Endothelial cell of umbilical vein (primary cell): ENCODE measurements at regions not wholly inside any gene's neighbourhood (a gene's known extent, or its start where the extent isn't known, plus 50 kb on each side); places are given as distances from the start of the nearest gene placed in this dataset.

Experiments used
- EZH2 ChIP-seq: IDR thresholded peaks from 2 replicates; pipeline ENCODE4 v1.6.1; 2012; ENCODE audit warnings: borderline replicate concordance, low read depth, mild to moderate bottlenecking, moderate library complexity, low read length, inconsistent platforms; ENCODE audit not compliant: severe bottlenecking
- FOS ChIP-seq: IDR thresholded peaks from 2 replicates; pipeline ENCODE4 v1.6.1; 2011; ENCODE audit warnings: mild to moderate bottlenecking, low read length, moderate library complexity, borderline replicate concordance; ENCODE audit not compliant: insufficient read depth
- GATA2 ChIP-seq: IDR thresholded peaks from 2 replicates; pipeline ENCODE4 v1.7.0; 2011; ENCODE audit warnings: low read depth, mild to moderate bottlenecking, moderate library complexity, mixed read lengths, low read length; ENCODE audit not compliant: insufficient read length, insufficient read depth
- JUN ChIP-seq: IDR thresholded peaks from 2 replicates; pipeline ENCODE4 v1.6.1; 2011; ENCODE audit warnings: borderline replicate concordance, low read depth; ENCODE audit not compliant: insufficient read length, insufficient read depth
- MYC ChIP-seq: IDR thresholded peaks from one replicate; pipeline ENCODE4 v1.6.1; 2011; ENCODE audit warnings: mild to moderate bottlenecking, low read depth, low read length
- POLR2A ChIP-seq: IDR thresholded peaks from 2 replicates; pipeline ENCODE4 v1.6.1; 2012; ENCODE audit warnings: low read depth, mild to moderate bottlenecking, control low read depth, low read length
- POLR2AphosphoS5 ChIP-seq: IDR thresholded peaks from 2 replicates; pipeline ENCODE4 v1.6.1; 2012; ENCODE audit warnings: low read depth, mild to moderate bottlenecking, control low read depth, low read length, moderate library complexity; ENCODE audit not compliant: insufficient read depth
- TF ChIP-seq, protein P1 (sequence below), 2 donors: IDR thresholded peaks; 1 replicate in 1 of 2; 2 replicates in 1 of 2; pipeline ENCODE4 v1.5.1; 2011; ENCODE audit warnings: low read length in 2 of 2, mild to moderate bottlenecking in 2 of 2, moderate library complexity in 2 of 2, control low read depth in 1 of 2, inconsistent platforms in 1 of 2, low read depth in 1 of 2; ENCODE audit not compliant: insufficient read depth in 1 of 2; ENCODE audit errors: extremely low read depth in 1 of 2
- TF ChIP-seq, protein P2 (sequence below): IDR thresholded peaks from 2 replicates; pipeline ENCODE4 v1.6.1; 2011; ENCODE audit not compliant: insufficient read depth, insufficient read length

DNA sequence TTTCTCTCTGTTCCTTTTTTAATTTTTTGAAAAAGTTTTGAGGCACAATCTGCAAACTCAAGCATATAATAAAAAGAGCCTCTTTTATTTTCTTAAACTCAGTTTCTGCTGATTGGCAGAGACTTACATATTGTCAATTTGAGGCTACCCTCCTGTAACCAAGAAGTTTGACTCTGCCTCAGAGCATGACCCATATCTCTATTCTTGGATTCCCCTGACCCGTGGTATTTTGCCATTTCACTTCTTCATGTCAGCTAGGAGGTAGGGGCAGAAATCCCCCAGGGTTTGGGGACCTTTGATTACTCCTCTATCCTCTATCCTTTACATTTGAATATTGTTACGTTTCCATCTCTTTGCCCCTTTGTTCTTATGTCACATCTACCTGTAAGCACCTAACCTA is 479.1 kb upstream of the ALCAM start:
- TF ChIP-seq, protein P1, sequence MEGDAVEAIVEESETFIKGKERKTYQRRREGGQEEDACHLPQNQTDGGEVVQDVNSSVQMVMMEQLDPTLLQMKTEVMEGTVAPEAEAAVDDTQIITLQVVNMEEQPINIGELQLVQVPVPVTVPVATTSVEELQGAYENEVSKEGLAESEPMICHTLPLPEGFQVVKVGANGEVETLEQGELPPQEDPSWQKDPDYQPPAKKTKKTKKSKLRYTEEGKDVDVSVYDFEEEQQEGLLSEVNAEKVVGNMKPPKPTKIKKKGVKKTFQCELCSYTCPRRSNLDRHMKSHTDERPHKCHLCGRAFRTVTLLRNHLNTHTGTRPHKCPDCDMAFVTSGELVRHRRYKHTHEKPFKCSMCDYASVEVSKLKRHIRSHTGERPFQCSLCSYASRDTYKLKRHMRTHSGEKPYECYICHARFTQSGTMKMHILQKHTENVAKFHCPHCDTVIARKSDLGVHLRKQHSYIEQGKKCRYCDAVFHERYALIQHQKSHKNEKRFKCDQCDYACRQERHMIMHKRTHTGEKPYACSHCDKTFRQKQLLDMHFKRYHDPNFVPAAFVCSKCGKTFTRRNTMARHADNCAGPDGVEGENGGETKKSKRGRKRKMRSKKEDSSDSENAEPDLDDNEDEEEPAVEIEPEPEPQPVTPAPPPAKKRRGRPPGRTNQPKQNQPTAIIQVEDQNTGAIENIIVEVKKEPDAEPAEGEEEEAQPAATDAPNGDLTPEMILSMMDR (IDR thresholded peaks at IDR 0.05; ENCODE audit: extremely low read depth in 1 of 2, insufficient read depth in 1 of 2, low read depth in 1 of 2, low read length in 2 of 2) = no peak
- TF ChIP-seq POLR2A (no peak), EZH2 (no peak), POLR2AphosphoS5 (no peak), FOS (no peak), JUN (no peak), MYC (no peak), GATA2 (no peak)
- TF ChIP-seq, protein P2, sequence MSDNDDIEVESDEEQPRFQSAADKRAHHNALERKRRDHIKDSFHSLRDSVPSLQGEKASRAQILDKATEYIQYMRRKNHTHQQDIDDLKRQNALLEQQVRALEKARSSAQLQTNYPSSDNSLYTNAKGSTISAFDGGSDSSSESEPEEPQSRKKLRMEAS = no peak
